ENCODE measurements at regions not wholly inside any gene's neighbourhood (a gene's known extent, or its start where the extent isn't known, plus 50 kb on each side); places are given as distances from the start of the nearest gene placed in this dataset.

- H3K4me1 ChIP-seq (ENCODE audit: insufficient read depth, low read length), result no peaks in the 10 kb centered on the region
- no peaks in the 10 kb centered on the region for H3K27me3 ChIP-seq (ENCODE audit: low read length)
- H3F3A ChIP-seq (ENCODE audit: low read length, unreplicated experiment), result no peaks in the 10 kb centered on the region
- intact Hi-C loops (cut with micrococcal nuclease), result no loop called here
- no peak for ATAC-seq
- H3K9me2 ChIP-seq (replicated peaks; ENCODE audit: low read length), result no peaks in the 10 kb centered on the region
- ChIA-PET POLR2A (ENCODE audit: unreplicated experiment) (no interaction called here), CTCF (no interaction called here)
- no peak overlapping the region for H3K27ac ChIP-seq (ENCODE audit: low read length)
- DNase-seq, result no peak
- H3K4me3 ChIP-seq (ENCODE audit: low read length), result no peak overlapping the region
- TF ChIP-seq CTCF (conservative IDR thresholded peaks at IDR 0.05; ENCODE audit: low read depth, low read length), result no peak
- no peak for TF ChIP-seq EZH2 (IDR thresholded peaks at IDR 0.05; ENCODE audit: low read length, unreplicated experiment)
- TF ChIP-seq EZH2phosphoT487 (IDR thresholded peaks at IDR 0.05; ENCODE audit: borderline replicate concordance, low read length), result no peak
- H3K36me3 ChIP-seq (ENCODE audit: low read depth, low read length), result no peaks in the 10 kb centered on the region
- H3K9ac ChIP-seq (ENCODE audit: low read length), result no peak overlapping the region
- H3K4me2 ChIP-seq (ENCODE audit: low read length), result no peak overlapping the region
- H4K20me1 ChIP-seq (ENCODE audit: low read length), result no peaks in the 10 kb centered on the region
- no peaks in the 10 kb centered on the region for H3K79me2 ChIP-seq (ENCODE audit: low read length)
- no peak overlapping the region for H2AFZ ChIP-seq (ENCODE audit: low read length)
- H3K9me3 ChIP-seq (ENCODE audit: low read length), result no peaks in the 10 kb centered on the region
- BruUV-seq (replicated peaks), result no TSS peak
Measured at GRCh38 chr6:48412656-48413055, 301.7 kb upstream of the PTCHD4 start.

- H3K27ac ChIP-seq (ENCODE audit: low read length), result no peak overlapping the region
- BruUV-seq (replicated peaks), result no TSS peak
- no peaks in the 10 kb centered on the region for H3K27me3 ChIP-seq (ENCODE audit: low read length)
- TF ChIP-seq CTCF (conservative IDR thresholded peaks at IDR 0.05; ENCODE audit: low read depth, low read length) (no peak), EZH2phosphoT487 (IDR thresholded peaks at IDR 0.05; ENCODE audit: borderline replicate concordance, low read length) (no peak), EZH2 (IDR thresholded peaks at IDR 0.05; ENCODE audit: low read length, unreplicated experiment) (no peak)
- H3K36me3 ChIP-seq (ENCODE audit: low read depth, low read length), result no peaks in the 10 kb centered on the region
- POLR2A ChIA-PET (ENCODE audit: unreplicated experiment), result no interaction called here
- H3K9me2 ChIP-seq (replicated peaks; ENCODE audit: low read length), result no peaks in the 10 kb centered on the region
- no peak overlapping the region for H2AFZ ChIP-seq (ENCODE audit: low read length)
- H3K4me2 ChIP-seq (ENCODE audit: low read length), result no peak overlapping the region
- peaks cover 6% of the 10 kb centered on the region; the same call in 1 of the 2 replicates for H3K9me3 ChIP-seq (ENCODE audit: low read length)
- no peak overlapping the region for H3K4me3 ChIP-seq (ENCODE audit: low read length)
- no peaks in the 10 kb centered on the region for H3K79me2 ChIP-seq (ENCODE audit: low read length)
- H3F3A ChIP-seq (ENCODE audit: low read length, unreplicated experiment), result no peaks in the 10 kb centered on the region
- CTCF ChIA-PET, result no interaction called here
- H4K20me1 ChIP-seq (ENCODE audit: low read length), result no peaks in the 10 kb centered on the region
- H3K9ac ChIP-seq (ENCODE audit: low read length), result no peak overlapping the region
- intact Hi-C loops (cut with micrococcal nuclease), result no loop called here
- H3K4me1 ChIP-seq (ENCODE audit: insufficient read depth, low read length), result no peaks in the 10 kb centered on the region
- DNase-seq (no peak), ATAC-seq (no peak)
Measured at GRCh38 chr6:48404927-48405326, 293.9 kb upstream of the PTCHD4 start.

GRCh38 chr6:48403587-48403986 is 292.6 kb upstream of the PTCHD4 start:
- DNase-seq (no peak), ATAC-seq (no peak)
- ChIA-PET CTCF (no interaction called here), POLR2A (ENCODE audit: unreplicated experiment) (no interaction called here)
- no peaks in the 10 kb centered on the region for H3K36me3 ChIP-seq (ENCODE audit: low read depth, low read length)
- no peaks in the 10 kb centered on the region for H3K79me2 ChIP-seq (ENCODE audit: low read length)
- no peaks in the 10 kb centered on the region for H3K9me2 ChIP-seq (replicated peaks; ENCODE audit: low read length)
- H3F3A ChIP-seq (ENCODE audit: low read length, unreplicated experiment), result no peaks in the 10 kb centered on the region
- H3K4me1 ChIP-seq (ENCODE audit: insufficient read depth, low read length), result no peaks in the 10 kb centered on the region
- intact Hi-C loops (cut with micrococcal nuclease), result no loop called here
- H3K9ac ChIP-seq (ENCODE audit: low read length), result no peak overlapping the region
- no peak overlapping the region for H3K4me2 ChIP-seq (ENCODE audit: low read length)
- peaks cover 6% of the 10 kb centered on the region; the same call in 1 of the 2 replicates for H3K9me3 ChIP-seq (ENCODE audit: low read length)
- H3K27ac ChIP-seq (ENCODE audit: low read length), result no peak overlapping the region
- TF ChIP-seq CTCF (conservative IDR thresholded peaks at IDR 0.05; ENCODE audit: low read depth, low read length), result no peak
- no peak for TF ChIP-seq EZH2 (IDR thresholded peaks at IDR 0.05; ENCODE audit: low read length, unreplicated experiment)
- no peak for TF ChIP-seq EZH2phosphoT487 (IDR thresholded peaks at IDR 0.05; ENCODE audit: borderline replicate concordance, low read length)
- BruUV-seq (replicated peaks), result no TSS peak
- no peak overlapping the region for H2AFZ ChIP-seq (ENCODE audit: low read length)
- H3K4me3 ChIP-seq (ENCODE audit: low read length), result no peak overlapping the region
- no peaks in the 10 kb centered on the region for H3K27me3 ChIP-seq (ENCODE audit: low read length)
- no peaks in the 10 kb centered on the region for H4K20me1 ChIP-seq (ENCODE audit: low read length)

Measured in PC-3 (cell line).